ENCODE measurements at regions not wholly inside any gene's neighbourhood (a gene's known extent, or its start where the extent isn't known, plus 50 kb on each side); places are given as distances from the start of the nearest gene placed in this dataset.

DNA sequence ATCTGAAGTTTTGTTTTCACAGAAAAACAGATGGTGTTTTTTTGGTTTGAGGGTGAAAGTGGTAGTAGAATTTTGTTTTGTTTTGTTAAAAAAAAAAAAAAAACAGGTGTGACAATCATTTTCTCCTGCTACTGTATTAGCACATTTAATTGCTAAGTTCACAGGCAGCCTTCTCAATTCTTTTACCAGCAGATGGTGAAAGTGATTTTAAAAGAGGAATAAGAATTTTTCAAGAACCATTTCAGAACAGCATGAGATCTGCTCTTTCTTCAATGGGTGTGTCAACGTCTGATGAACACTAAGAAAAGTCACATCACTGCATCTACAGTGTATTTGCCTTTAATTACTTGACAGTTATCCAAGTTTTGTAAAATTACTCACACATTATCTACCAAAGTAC is 303.7 kb upstream of the USP15 start:
- no TSS peak for BruUV-seq (replicated peaks)

More for the DNA sequence above, 303.7 kb upstream of the USP15 start:
- CTCF ChIA-PET = no interaction called here
- POLR2A ChIA-PET = no interaction called here
- RAD21 ChIA-PET (ENCODE audit: low non-redundant PET in 1 of 2, low total read pairs in 2 of 2, uncharacterized antibody in 2 of 2, unreplicated experiment in 2 of 2) = no interaction called here
- ATAC-seq (no peak), DNase-seq (ENCODE audit: low read depth, low spot score) (no peak)
- intact Hi-C loops (cut with micrococcal nuclease) = no loop called here
- H3K27me3 ChIP-seq (ENCODE audit: insufficient read depth, low read length) = no peaks in the 10 kb centered on the region
- no peak overlapping the region for H3K9ac ChIP-seq (ENCODE audit: low read length)
- no peak overlapping the region for H3K27ac ChIP-seq (ENCODE audit: low read depth, low read length)
- H3K4me2 ChIP-seq (ENCODE audit: low read length) = no peak overlapping the region
- no peaks in the 10 kb centered on the region for H3K36me3 ChIP-seq (ENCODE audit: control insufficient read depth in 1 of 2, insufficient read depth in 2 of 2, low read length in 2 of 2)
- no peak overlapping the region for H2AFZ ChIP-seq (ENCODE audit: low read depth, low read length, poor library complexity, severe bottlenecking)
- H3K79me2 ChIP-seq (ENCODE audit: insufficient read depth, low read length) = no peaks in the 10 kb centered on the region
- TF ChIP-seq SP1 (IDR thresholded peaks at IDR 0.05; ENCODE audit: low read depth) (no peak), POLR2AphosphoS5 (IDR thresholded peaks at IDR 0.05; ENCODE audit: low read depth, low read length) (no peak), CEBPB (IDR thresholded peaks at IDR 0.05; ENCODE audit: low read depth) (no peak), TCF7L2 (IDR thresholded peaks at IDR 0.05; ENCODE audit: borderline replicate concordance, extremely low read depth, insufficient read depth, insufficient read length) (no peak), YY1 (IDR thresholded peaks at IDR 0.05; ENCODE audit: extremely low read depth, insufficient replicate concordance, low read depth, low read length) (no peak), CBX3 (IDR thresholded peaks at IDR 0.05; ENCODE audit: low read depth) (no peak), EGR1 (IDR thresholded peaks at IDR 0.05; ENCODE audit: low read depth) (no peak), ZNF274 (IDR thresholded peaks at IDR 0.05; ENCODE audit: low read depth, low read length) (no peak), SIN3A (IDR thresholded peaks at IDR 0.05; ENCODE audit: low read depth) (no peak), EZH2phosphoT487 (IDR thresholded peaks at IDR 0.05; ENCODE audit: borderline replicate concordance) (no peak), POLR2A (IDR thresholded peaks at IDR 0.05; ENCODE audit: borderline replicate concordance, extremely low read depth, insufficient read depth, insufficient read length) (no peak), RAD21 (IDR thresholded peaks at IDR 0.05; ENCODE audit: low read depth) (no peak), ZFX (IDR thresholded peaks at IDR 0.05) (no peak), EZH2 (IDR thresholded peaks at IDR 0.05) (no peak), ELF1 (IDR thresholded peaks at IDR 0.05; ENCODE audit: borderline replicate concordance, low read depth) (no peak)
- TF ChIP-seq, protein P1, sequence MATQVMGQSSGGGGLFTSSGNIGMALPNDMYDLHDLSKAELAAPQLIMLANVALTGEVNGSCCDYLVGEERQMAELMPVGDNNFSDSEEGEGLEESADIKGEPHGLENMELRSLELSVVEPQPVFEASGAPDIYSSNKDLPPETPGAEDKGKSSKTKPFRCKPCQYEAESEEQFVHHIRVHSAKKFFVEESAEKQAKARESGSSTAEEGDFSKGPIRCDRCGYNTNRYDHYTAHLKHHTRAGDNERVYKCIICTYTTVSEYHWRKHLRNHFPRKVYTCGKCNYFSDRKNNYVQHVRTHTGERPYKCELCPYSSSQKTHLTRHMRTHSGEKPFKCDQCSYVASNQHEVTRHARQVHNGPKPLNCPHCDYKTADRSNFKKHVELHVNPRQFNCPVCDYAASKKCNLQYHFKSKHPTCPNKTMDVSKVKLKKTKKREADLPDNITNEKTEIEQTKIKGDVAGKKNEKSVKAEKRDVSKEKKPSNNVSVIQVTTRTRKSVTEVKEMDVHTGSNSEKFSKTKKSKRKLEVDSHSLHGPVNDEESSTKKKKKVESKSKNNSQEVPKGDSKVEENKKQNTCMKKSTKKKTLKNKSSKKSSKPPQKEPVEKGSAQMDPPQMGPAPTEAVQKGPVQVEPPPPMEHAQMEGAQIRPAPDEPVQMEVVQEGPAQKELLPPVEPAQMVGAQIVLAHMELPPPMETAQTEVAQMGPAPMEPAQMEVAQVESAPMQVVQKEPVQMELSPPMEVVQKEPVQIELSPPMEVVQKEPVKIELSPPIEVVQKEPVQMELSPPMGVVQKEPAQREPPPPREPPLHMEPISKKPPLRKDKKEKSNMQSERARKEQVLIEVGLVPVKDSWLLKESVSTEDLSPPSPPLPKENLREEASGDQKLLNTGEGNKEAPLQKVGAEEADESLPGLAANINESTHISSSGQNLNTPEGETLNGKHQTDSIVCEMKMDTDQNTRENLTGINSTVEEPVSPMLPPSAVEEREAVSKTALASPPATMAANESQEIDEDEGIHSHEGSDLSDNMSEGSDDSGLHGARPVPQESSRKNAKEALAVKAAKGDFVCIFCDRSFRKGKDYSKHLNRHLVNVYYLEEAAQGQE (IDR thresholded peaks at IDR 0.05; ENCODE audit: low read depth) = no peak
- TF ChIP-seq, protein P2, sequence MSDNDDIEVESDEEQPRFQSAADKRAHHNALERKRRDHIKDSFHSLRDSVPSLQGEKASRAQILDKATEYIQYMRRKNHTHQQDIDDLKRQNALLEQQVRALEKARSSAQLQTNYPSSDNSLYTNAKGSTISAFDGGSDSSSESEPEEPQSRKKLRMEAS (IDR thresholded peaks at IDR 0.05) = no peak
- TF ChIP-seq, protein P3, sequence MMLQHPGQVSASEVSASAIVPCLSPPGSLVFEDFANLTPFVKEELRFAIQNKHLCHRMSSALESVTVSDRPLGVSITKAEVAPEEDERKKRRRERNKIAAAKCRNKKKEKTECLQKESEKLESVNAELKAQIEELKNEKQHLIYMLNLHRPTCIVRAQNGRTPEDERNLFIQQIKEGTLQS (IDR thresholded peaks at IDR 0.05) = no peak
- TF ChIP-seq, protein P4, sequence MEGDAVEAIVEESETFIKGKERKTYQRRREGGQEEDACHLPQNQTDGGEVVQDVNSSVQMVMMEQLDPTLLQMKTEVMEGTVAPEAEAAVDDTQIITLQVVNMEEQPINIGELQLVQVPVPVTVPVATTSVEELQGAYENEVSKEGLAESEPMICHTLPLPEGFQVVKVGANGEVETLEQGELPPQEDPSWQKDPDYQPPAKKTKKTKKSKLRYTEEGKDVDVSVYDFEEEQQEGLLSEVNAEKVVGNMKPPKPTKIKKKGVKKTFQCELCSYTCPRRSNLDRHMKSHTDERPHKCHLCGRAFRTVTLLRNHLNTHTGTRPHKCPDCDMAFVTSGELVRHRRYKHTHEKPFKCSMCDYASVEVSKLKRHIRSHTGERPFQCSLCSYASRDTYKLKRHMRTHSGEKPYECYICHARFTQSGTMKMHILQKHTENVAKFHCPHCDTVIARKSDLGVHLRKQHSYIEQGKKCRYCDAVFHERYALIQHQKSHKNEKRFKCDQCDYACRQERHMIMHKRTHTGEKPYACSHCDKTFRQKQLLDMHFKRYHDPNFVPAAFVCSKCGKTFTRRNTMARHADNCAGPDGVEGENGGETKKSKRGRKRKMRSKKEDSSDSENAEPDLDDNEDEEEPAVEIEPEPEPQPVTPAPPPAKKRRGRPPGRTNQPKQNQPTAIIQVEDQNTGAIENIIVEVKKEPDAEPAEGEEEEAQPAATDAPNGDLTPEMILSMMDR (IDR thresholded peaks at IDR 0.05 in 2 of 3, conservative IDR thresholded peaks at IDR 0.05 in 1 of 3; ENCODE audit: borderline replicate concordance in 1 of 3, insufficient read depth in 1 of 3, low read depth in 2 of 3, low read length in 2 of 3) = no peak
- H4K20me1 ChIP-seq (ENCODE audit: insufficient read depth) = no peaks in the 10 kb centered on the region
- no peaks in the 10 kb centered on the region for H3K9me2 ChIP-seq (ENCODE audit: insufficient read depth)
- H3K4me1 ChIP-seq (ENCODE audit: control insufficient read depth in 1 of 2, insufficient read depth in 2 of 2, low read length in 2 of 2) = no peaks in the 10 kb centered on the region
- H3K9me3 ChIP-seq (ENCODE audit: control insufficient read depth in 1 of 2, insufficient read depth in 1 of 2, low read depth in 1 of 2, low read length in 2 of 2) = no peaks in the 10 kb centered on the region
- H3K4me3 ChIP-seq (replicated peaks in 1 of 2; ENCODE audit: low read depth in 1 of 2, low read length in 2 of 2) = no peak overlapping the region
